GM12878 (cell line): ENCODE measurements at regions not wholly inside any gene's neighbourhood (a gene's known extent, or its start where the extent isn't known, plus 50 kb on each side); places are given as distances from the start of the nearest gene placed in this dataset.

Source experiments
- ATAC-seq: fragments of 200-7000 bp; cut with Tn5 transposase; 3 replicates; pipeline ENCODE4 v1.9.1; 2020; ENCODE audit warnings: mild to moderate bottlenecking, moderate library complexity
- BruUV-seq: library from RNA; stranded (reverse); fragments of 400-500 nt; replicated peaks from 2 replicates; lab custom pipeline; 2021; lab: Mats Ljungman, UMichigan
- CTCF ChIA-PET: fragments of 300-600 bp; sonication (Branson Sonifier 250); formaldehyde crosslinking; extraction: SDS; loops from one replicate; lab custom pipeline; 2021; ENCODE audit warnings: inconsistent platforms; lab: Yijun Ruan, JAX
- POLR2A ChIA-PET: fragments of 350-600 bp; formaldehyde crosslinking; extraction: SDS; loops from one replicate; lab custom pipeline; 2021; ENCODE audit warnings: inconsistent platforms; lab: Charles Lee
- RAD21 ChIA-PET: fragments of 300-600 bp; sonication (Branson Sonifier 250); formaldehyde crosslinking; loops from one replicate; lab custom pipeline; 2023; ENCODE audit warnings: antibody characterized with exemption; ENCODE audit not compliant: unreplicated experiment; lab: Charles Lee
- SMC1A ChIA-PET: fragments of 300-600 bp; sonication (Branson Sonifier 250); formaldehyde crosslinking; loops from one replicate; lab custom pipeline; 2023; ENCODE audit not compliant: unreplicated experiment, uncharacterized antibody; lab: Charles Lee
- DNase-seq: peaks from one replicate; pipeline ENCODE4 v3.0.0-alpha.2; 2011; ENCODE audit warnings: low read depth, low spot score
- FAIRE-seq: peaks from 3 replicates; lab custom pipeline; 2011; peaks lifted over from hg19 to GRCh38; lab: Jason Lieb, UNC
- H2AFZ ChIP-seq: 2 replicates; pipeline ENCODE4 v1.6.0; 2011; ENCODE audit warnings: low read depth, low read length, control low read depth; ENCODE audit not compliant: control insufficient read depth
- H3K27ac ChIP-seq: 2 replicates; pipeline ENCODE4 v1.5.1; 2011; ENCODE audit warnings: control low read depth; ENCODE audit not compliant: control insufficient read depth, insufficient read depth
- H3K27me3 ChIP-seq, 2 experiments: replicated peaks in 1 of 2; 2 replicates each; pipeline versions ENCODE4 v1.6.0 to v1.6.1; 2011; ENCODE audit warnings: low read length in 1 of 2; ENCODE audit not compliant: control insufficient read depth in 2 of 2, insufficient read depth in 2 of 2
- H3K36me3 ChIP-seq, 2 experiments: 2 replicates each; pipeline ENCODE4 v1.5.1; 2011; ENCODE audit warnings: low read length in 1 of 2; ENCODE audit not compliant: control insufficient read depth in 2 of 2, insufficient read depth in 2 of 2
- H3K4me1 ChIP-seq: 2 replicates; pipeline ENCODE4 v1.6.1; 2011; ENCODE audit warnings: mild to moderate bottlenecking, low read length, moderate library complexity, mixed read lengths; ENCODE audit not compliant: control insufficient read depth, insufficient read depth
- H3K4me2 ChIP-seq: 2 replicates; pipeline ENCODE4 v1.6.0; 2011; ENCODE audit warnings: control low read depth; ENCODE audit not compliant: control insufficient read depth, insufficient read depth
- H3K4me3 ChIP-seq: fragments of 200-600 bp; sonication (generic); 2 replicates; pipeline ENCODE4 v1.5.1; 2016
- H3K79me2 ChIP-seq: 2 replicates; pipeline ENCODE4 v1.6.0; 2011; ENCODE audit warnings: low read length; ENCODE audit not compliant: control insufficient read depth, insufficient read depth
- H3K9ac ChIP-seq: 2 replicates; pipeline ENCODE4 v1.8.0; 2011; ENCODE audit warnings: low read length, control low read depth, mixed read lengths; ENCODE audit not compliant: control insufficient read depth, insufficient read depth
- H3K9me3 ChIP-seq: replicated peaks from 3 replicates; pipeline ENCODE4 v1.5.1; 2011; ENCODE audit warnings: mild to moderate bottlenecking, low read length; ENCODE audit not compliant: control insufficient read depth, insufficient read depth
- H4K20me1 ChIP-seq: 2 replicates; pipeline ENCODE4 v1.6.0; 2011; ENCODE audit not compliant: control insufficient read depth, insufficient read depth
- BCL11A ChIP-seq: IDR thresholded peaks from 2 replicates; pipeline ENCODE4 v1.6.1; 2011; ENCODE audit warnings: low read depth, low read length
- CEBPZ ChIP-seq: fragments of 150-350 bp; IDR thresholded peaks from 2 replicates; pipeline ENCODE4 v1.6.1; 2016; ENCODE audit warnings: low read depth, low read length
- E2F4 ChIP-seq: IDR thresholded peaks from 2 replicates; pipeline ENCODE4 v1.6.1; 2012; ENCODE audit warnings: low read depth, low read length, improper control_type of control experiment
- EED ChIP-seq: sonication (generic); IDR thresholded peaks from 2 replicates; pipeline ENCODE4 v1.6.1; 2016; ENCODE audit warnings: antibody characterized with exemption, low read depth
- FOXK2 ChIP-seq: fragments of 450-650 bp; IDR thresholded peaks from 2 replicates; pipeline ENCODE4 v1.6.1; 2017; ENCODE audit warnings: mild to moderate bottlenecking, moderate library complexity
- HCFC1 ChIP-seq: fragments of 150-350 bp; IDR thresholded peaks from 2 replicates; pipeline ENCODE4 v1.6.1; 2014; ENCODE audit warnings: low read length
- HDAC6 ChIP-seq: fragments of 200-600 bp; sonication (generic); IDR thresholded peaks from one replicate; pipeline ENCODE4 v1.8.0; 2017; ENCODE audit warnings: antibody characterized with exemption; ENCODE audit not compliant: unreplicated experiment
- NBN ChIP-seq: fragments of 450-650 bp; IDR thresholded peaks from 2 replicates; pipeline ENCODE4 v1.6.1; 2016
- NR2F1 ChIP-seq: fragments of 450-650 bp; conservative IDR thresholded peaks from 2 replicates; pipeline ENCODE4 v1.6.1; 2017; ENCODE audit warnings: mild to moderate bottlenecking
- RAD51 ChIP-seq: fragments of 450-650 bp; IDR thresholded peaks from 2 replicates; pipeline ENCODE4 v1.6.1; 2016; ENCODE audit warnings: moderate library complexity, mild to moderate bottlenecking, inconsistent platforms
- SREBF1 ChIP-seq: IDR thresholded peaks from 2 replicates; pipeline ENCODE4 v1.6.1; 2012; ENCODE audit warnings: mild to moderate bottlenecking, low read length
- ZBTB4 ChIP-seq: fragments of 450-650 bp; formaldehyde crosslinking; IDR thresholded peaks from 2 replicates; pipeline ENCODE4 v1.4.0; 2022; ENCODE audit warnings: mild to moderate bottlenecking, moderate library complexity
- ZNF207 ChIP-seq: fragments of 450-650 bp; IDR thresholded peaks from 2 replicates; pipeline ENCODE4 v1.6.1; 2014; ENCODE audit warnings: antibody characterized with exemption, mild to moderate bottlenecking, borderline replicate concordance
- ZNF592 ChIP-seq: fragments of 450-650 bp; IDR thresholded peaks from 2 replicates; pipeline ENCODE4 v1.6.1; 2017; ENCODE audit warnings: mild to moderate bottlenecking, moderate library complexity
- whole genome bisulfite sequencing: methylation state at CpG from one replicate; pipeline ENCODE4 v1.1.6; 2016; ENCODE audit warnings: low lambda C conversion rate; ENCODE audit not compliant: insufficient replicate concordance, insufficient coverage; ENCODE audit errors: missing lambda C conversion rate; 5-methylcytosine and 5-hydroxymethylcytosine counted together
- in situ Hi-C: fragments of 300-500 bp; cut with MboI; formaldehyde crosslinking; loops from 9 replicates; pipeline ENCODE4 v1.14.3; 2018; ENCODE audit warnings: mixed read lengths
- intact Hi-C: fragments of 100-400 bp; cut with micrococcal nuclease; formaldehyde crosslinking; loops from one replicate; pipeline ENCODE4 v1.14.2; 2022; ENCODE audit not compliant: unreplicated experiment

GRCh38 chr3:22495791-22496190, 707.3 kb upstream of the UBE2E2 start:
- FAIRE-seq: no peak
- ChIA-PET POLR2A (no interaction called here), CTCF (interaction anchor here (0.7 kb wide), 1 partner anchor 1683 kb away, joined by 3 read pairs; no protein-coding TSS in a partner anchor), SMC1A (no interaction called here), RAD21 (no interaction called here)
- no peaks in the 10 kb centered on the region for H3K9me3 ChIP-seq
- H2AFZ ChIP-seq: no peak overlapping the region
- no peak for DNase-seq
- intact Hi-C loops: no loop called here
- H3K27ac ChIP-seq: no peak overlapping the region
- no peak overlapping the region for H3K9ac ChIP-seq
- H3K27me3 ChIP-seq: no peaks in the 10 kb centered on the region
- no peak overlapping the region for H3K4me3 ChIP-seq
- no peak for ATAC-seq
- H3K36me3 ChIP-seq: no peaks in the 10 kb centered on the region
- in situ Hi-C loops: no loop called here
- BruUV-seq: no TSS peak
- no peak overlapping the region for H3K4me2 ChIP-seq
- H4K20me1 ChIP-seq: no peaks in the 10 kb centered on the region
- no peaks in the 10 kb centered on the region for H3K79me2 ChIP-seq
- no peaks in the 10 kb centered on the region for H3K4me1 ChIP-seq
- WGBS: 0% methylated on average over 1 of the region's 1 CpG
- TF ChIP-seq SREBF1: no peak
- TF ChIP-seq ZNF207: no peak
- no peak for TF ChIP-seq CEBPZ
- no peak for TF ChIP-seq HDAC6
- TF ChIP-seq ZBTB4: no peak
- no peak for TF ChIP-seq FOXK2
- no peak for TF ChIP-seq HCFC1
- no peak for TF ChIP-seq NR2F1
- no peak for TF ChIP-seq ZNF592
- no peak for TF ChIP-seq RAD51
- TF ChIP-seq E2F4: no peak
- TF ChIP-seq EED: no peak
- no peak for TF ChIP-seq BCL11A
- no peak for TF ChIP-seq NBN
